Choroid plexus epithelial cell (primary cell): ENCODE measurements at regions not wholly inside any gene's neighbourhood (a gene's known extent, or its start where the extent isn't known, plus 50 kb on each side); places are given as distances from the start of the nearest gene placed in this dataset.
"Not testable (repeated sequence)": the region's sequence is repeated elsewhere in the genome, so short reads cannot be mapped to it uniquely, and the experiment has no call there.

Experiments used
- DNase-seq: peaks from one replicate; pipeline ENCODE4 v3.0.0-alpha.2; 2010; ENCODE audit warnings: low read depth
- H3K4me3 ChIP-seq: 2 replicates; pipeline ENCODE4 v1.5.1; 2011; ENCODE audit warnings: low read depth, mild to moderate bottlenecking, control low read depth, low read length, moderate library complexity
- CTCF ChIP-seq: conservative IDR thresholded peaks from 2 replicates; pipeline ENCODE4 v1.5.1; 2011; ENCODE audit warnings: low read depth, mild to moderate bottlenecking, control low read depth, inconsistent platforms, low read length, moderate library complexity

- no peak for TF ChIP-seq CTCF
- H3K4me3 ChIP-seq = no peak overlapping the region
- DNase-seq = no peak
These were observed 245.1 kb upstream of the PRSS16 start for GRCh38 chr6:27002447-27002846.

- no peak for DNase-seq
- no peak overlapping the region for H3K4me3 ChIP-seq
- TF ChIP-seq CTCF = no peak
These were observed 240.5 kb upstream of the PRSS16 start for GRCh38 chr6:27007020-27007419.

- DNase-seq, H3K4me3 ChIP-seq: not testable (repeated sequence)
These were observed 238.9 kb upstream of the PRSS16 start for GRCh38 chr6:27008613-27009012.

GRCh38 chr6:27014053-27014452, 233.4 kb upstream of the PRSS16 start:
- DNase-seq = not testable (repeated sequence)

GRCh38 chr6:27016689-27017088, 230.8 kb upstream of the PRSS16 start:
- H3K4me3 ChIP-seq = no peak overlapping the region
- DNase-seq = no peak
- TF ChIP-seq CTCF = no peak

More at GRCh38 chr6:27014053-27014452, 233.4 kb upstream of the PRSS16 start:
- H3K4me3 ChIP-seq = not testable (repeated sequence)

GRCh38 chr6:27018401-27018800, 229.1 kb upstream of the PRSS16 start:
- not testable (repeated sequence) for H3K4me3 ChIP-seq, DNase-seq

- H3K4me3 ChIP-seq = peak overlapping the region; percentile 78
- peak; percentile 95 for DNase-seq
- no peak for TF ChIP-seq CTCF
These were observed 227.6 kb upstream of the PRSS16 start for GRCh38 chr6:27019651-27020552.

GRCh38 chr6:27020553-27020880, 227.0 kb upstream of the PRSS16 start:
- no peak for DNase-seq
- no peak for TF ChIP-seq CTCF
- H3K4me3 ChIP-seq = peak overlapping the region; percentile 78
